Aorta (tissue), 5 donors: ENCODE measurements at regions not wholly inside any gene's neighbourhood (a gene's known extent, or its start where the extent isn't known, plus 50 kb on each side); places are given as distances from the start of the nearest gene placed in this dataset.

Experiments
- ATAC-seq: fragments of 200-7000 bp; cut with Tn5 transposase; one replicate; pipeline ENCODE4 v1.9.1; 2022; ENCODE audit warnings: moderate library complexity; ENCODE audit not compliant: low FRiP score
- DNase-seq, 2 donors: peaks; one replicate each; pipeline ENCODE4 v3.0.0-alpha.2; 2020
- H3K27ac ChIP-seq, 2 donors: one replicate each; pipeline ENCODE4 v1.5.1; 2013; ENCODE audit warnings: low read length in 2 of 2, mild to moderate bottlenecking in 2 of 2, moderate library complexity in 2 of 2, control low read depth in 1 of 2, inconsistent platforms in 1 of 2, low read depth in 1 of 2
- H3K27me3 ChIP-seq, 2 donors: one replicate each; pipeline ENCODE4 v1.6.1; 2013; ENCODE audit warnings: control low read depth in 1 of 2, low read length in 1 of 2, mild to moderate bottlenecking in 1 of 2, moderate library complexity in 1 of 2; ENCODE audit not compliant: insufficient read depth in 2 of 2, control insufficient read depth in 1 of 2
- H3K36me3 ChIP-seq, 2 donors: one replicate each; pipeline ENCODE4 v1.6.1; 2013; ENCODE audit warnings: control low read depth in 1 of 2, low read length in 1 of 2, mild to moderate bottlenecking in 1 of 2; ENCODE audit not compliant: insufficient read depth in 2 of 2, control insufficient read depth in 1 of 2
- H3K4me1 ChIP-seq, 2 donors: one replicate each; pipeline ENCODE4 v1.6.1; 2013; ENCODE audit warnings: low read length in 2 of 2, control low read depth in 1 of 2, mild to moderate bottlenecking in 1 of 2, moderate library complexity in 1 of 2; ENCODE audit not compliant: insufficient read depth in 2 of 2, control insufficient read depth in 1 of 2
- H3K4me3 ChIP-seq, 2 donors: one replicate each; pipeline ENCODE4 v1.5.1; 2013; ENCODE audit warnings: low read length in 2 of 2, control low read depth in 1 of 2, mild to moderate bottlenecking in 1 of 2
- H3K9me3 ChIP-seq: one replicate; pipeline ENCODE4 v1.6.1; 2013; ENCODE audit warnings: mild to moderate bottlenecking, low read length; ENCODE audit not compliant: control insufficient read depth
- WGBS, 2 donors: extraction: QIAGEN DNeasy Blood & Tissue Kit; methylation state at CpG; one replicate each; pipeline ENCODE4 v1.1.7; 2013; 5-methylcytosine and 5-hydroxymethylcytosine counted together
- intact Hi-C, 2 donors: fragments of 100-400 bp; cut with DNase I; formaldehyde crosslinking; loops; one replicate each; pipeline versions ENCODE4 v1.14.2 to v1.15.0; 2022
- donor health status: healthy with polysubstance abuse.
- donor health status: Bipolar disorder and iron deficiency.
- donor health status: DM: no; HTN: no; CAD: no.
- donor health status: DM: no; HTN: no; CAD: no.
- donor health status: DM: yes; HTN: yes; CAD: no.

DNA sequence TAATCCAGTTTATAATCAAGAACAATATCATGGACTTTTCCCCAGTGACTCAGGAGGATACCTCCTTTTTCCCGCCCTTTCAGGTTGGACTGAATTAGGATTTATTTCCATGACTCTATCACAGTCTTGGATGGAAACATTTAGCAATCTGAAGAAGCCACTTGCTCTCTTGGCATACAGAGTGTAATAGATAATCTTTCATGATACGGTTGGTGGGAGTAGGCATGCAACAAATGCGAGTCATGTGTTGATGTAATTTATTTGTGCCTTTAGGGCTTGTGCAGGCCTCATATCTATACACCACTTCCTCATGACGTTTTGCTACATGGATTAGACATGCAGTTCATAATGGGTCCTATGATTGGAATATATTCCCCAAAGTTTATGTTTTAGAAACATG is 54.2 kb upstream of the MCTP2 start:
- Histone ChIP-seq H3K4me3 (no peak overlapping the region), H3K4me1 (no peaks in the 10 kb centered on the region), H3K27ac (no peak overlapping the region), H3K27me3 (no peaks in the 10 kb centered on the region), H3K36me3 (no peaks in the 10 kb centered on the region), H3K9me3 (peaks cover 2% of the 10 kb centered on the region)
- intact Hi-C loops: no loop called here
- no peak for DNase-seq
- ATAC-seq: no peak
- 63 to 67% methylated on average over 4 of the region's 4 CpGs for WGBS, 2 donors

- WGBS, 2 donors: 54 to 68% methylated on average over 1 of the region's 1 CpG
- ATAC-seq (no peak), DNase-seq (no peak)
- H3K36me3 ChIP-seq: no peaks in the 10 kb centered on the region
- peaks cover 2% of the 10 kb centered on the region for H3K9me3 ChIP-seq
- H3K4me1 ChIP-seq: no peaks in the 10 kb centered on the region
- no peak overlapping the region for H3K27ac ChIP-seq
- intact Hi-C loops: no loop called here
- no peak overlapping the region for H3K4me3 ChIP-seq
- no peaks in the 10 kb centered on the region for H3K27me3 ChIP-seq
Observed at GRCh38 chr15:94175420-94175819, 55.9 kb upstream of the MCTP2 start.

- Histone ChIP-seq H3K27me3 (no peaks in the 10 kb centered on the region), H3K27ac (no peak overlapping the region), H3K4me3 (no peak overlapping the region), H3K36me3 (no peaks in the 10 kb centered on the region), H3K9me3 (peaks cover 2% of the 10 kb centered on the region), H3K4me1 (no peaks in the 10 kb centered on the region)
- ATAC-seq (no peak), DNase-seq (no peak)
- intact Hi-C loops: no loop called here
Observed at GRCh38 chr15:94174399-94174802, 57.0 kb upstream of the MCTP2 start.

DNA sequence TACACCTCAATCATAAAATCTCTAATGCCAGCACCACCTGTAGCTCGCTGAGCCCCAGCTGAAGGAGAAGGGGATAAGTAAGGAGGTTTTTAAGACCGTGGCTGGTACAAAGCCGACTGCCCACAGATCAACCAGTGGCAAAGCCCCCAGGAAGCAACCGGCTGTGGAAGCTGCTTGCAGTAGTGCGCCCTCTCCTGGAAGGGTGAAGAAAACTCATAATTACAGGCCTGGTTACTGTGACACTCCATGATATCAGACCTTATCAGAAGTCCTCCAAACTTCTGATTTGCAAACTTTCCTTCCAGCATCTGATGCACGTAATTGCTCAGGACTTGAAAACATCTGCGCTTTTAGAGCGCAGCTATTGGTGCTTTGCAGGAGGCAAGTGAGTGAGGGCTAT is 63.1 kb upstream of the MCTP2 start:
- intact Hi-C loops: no loop called here
- H3K27ac ChIP-seq: no peak overlapping the region
- H3K9me3 ChIP-seq: no peaks in the 10 kb centered on the region
- H3K4me3 ChIP-seq: no peak overlapping the region
- no peak for DNase-seq
- ATAC-seq: no peak
- no peaks in the 10 kb centered on the region for H3K4me1 ChIP-seq
- no peaks in the 10 kb centered on the region for H3K27me3 ChIP-seq
- 86 to 89% methylated on average over 8 of the region's 8 CpGs for WGBS, 2 donors
- no peaks in the 10 kb centered on the region for H3K36me3 ChIP-seq

DNA sequence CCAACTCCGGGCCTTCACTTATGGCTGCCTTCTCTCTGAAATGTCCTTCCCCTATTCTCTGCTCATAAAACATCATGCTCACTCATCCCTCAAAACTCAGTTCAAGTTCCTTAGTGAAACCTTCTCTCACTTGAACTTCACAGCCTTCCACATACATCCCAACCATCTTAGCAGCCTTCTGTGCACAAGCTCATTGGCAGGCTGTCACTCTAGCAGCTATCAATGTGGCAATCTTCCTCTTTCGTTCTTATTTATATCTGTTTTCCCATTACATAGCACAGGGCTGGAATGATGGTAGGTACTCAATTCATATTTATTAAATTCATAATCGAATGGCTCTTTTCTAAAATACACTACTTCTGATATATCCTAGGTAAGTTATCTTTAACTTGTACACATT is 66.4 kb upstream of the MCTP2 start:
- H3K4me3 ChIP-seq: no peak overlapping the region
- DNase-seq (no peak), ATAC-seq (no peak)
- no peaks in the 10 kb centered on the region for H3K36me3 ChIP-seq
- intact Hi-C loops: loop anchor here in 1 of 2 donors (2.0 kb wide), 1 partner anchor 160 kb away; no protein-coding TSS in a partner anchor
- H3K27ac ChIP-seq: no peak overlapping the region
- H3K27me3 ChIP-seq: no peaks in the 10 kb centered on the region
- H3K9me3 ChIP-seq: no peaks in the 10 kb centered on the region
- no peaks in the 10 kb centered on the region for H3K4me1 ChIP-seq
- 76 to 78% methylated on average over 3 of the region's 3 CpGs for WGBS, 2 donors

- no peaks in the 10 kb centered on the region for H3K27me3 ChIP-seq
- no peak overlapping the region for H3K4me3 ChIP-seq
- intact Hi-C loops: loop anchor here in 1 of 2 donors (2.0 kb wide), 1 partner anchor 160 kb away; no protein-coding TSS in a partner anchor
- 48 to 49% methylated on average over 10 of the region's 10 CpGs for WGBS, 2 donors
- no peaks in the 10 kb centered on the region for H3K4me1 ChIP-seq
- H3K9me3 ChIP-seq: no peaks in the 10 kb centered on the region
- H3K27ac ChIP-seq: no peak overlapping the region
- DNase-seq (no peak), ATAC-seq (peak; percentile 71)
- no peaks in the 10 kb centered on the region for H3K36me3 ChIP-seq
Observed at GRCh38 chr15:94164202-94164807, 67.1 kb upstream of the MCTP2 start.

- 88 to 89% methylated on average over 5 of the region's 5 CpGs for WGBS, 2 donors
- H3K36me3 ChIP-seq: no peaks in the 10 kb centered on the region
- H3K27ac ChIP-seq: no peak overlapping the region
- no peak for ATAC-seq
- intact Hi-C loops: no loop called here
- no peaks in the 10 kb centered on the region for H3K27me3 ChIP-seq
- H3K4me1 ChIP-seq: no peaks in the 10 kb centered on the region
- no peak for DNase-seq
- H3K9me3 ChIP-seq: no peaks in the 10 kb centered on the region
- H3K4me3 ChIP-seq: no peak overlapping the region
Observed at GRCh38 chr15:94162939-94163338, 68.4 kb upstream of the MCTP2 start.

- ATAC-seq (no peak), DNase-seq (no peak)
- H3K9me3 ChIP-seq: no peaks in the 10 kb centered on the region
- WGBS, 2 donors: 84 to 91% methylated on average over 3 of the region's 3 CpGs
- no peaks in the 10 kb centered on the region for H3K27me3 ChIP-seq
- H3K36me3 ChIP-seq: no peaks in the 10 kb centered on the region
- intact Hi-C loops: no loop called here
- H3K27ac ChIP-seq: no peak overlapping the region
- no peak overlapping the region for H3K4me3 ChIP-seq
- H3K4me1 ChIP-seq: no peaks in the 10 kb centered on the region
Observed at GRCh38 chr15:94154255-94154654, 77.1 kb upstream of the MCTP2 start.

DNA sequence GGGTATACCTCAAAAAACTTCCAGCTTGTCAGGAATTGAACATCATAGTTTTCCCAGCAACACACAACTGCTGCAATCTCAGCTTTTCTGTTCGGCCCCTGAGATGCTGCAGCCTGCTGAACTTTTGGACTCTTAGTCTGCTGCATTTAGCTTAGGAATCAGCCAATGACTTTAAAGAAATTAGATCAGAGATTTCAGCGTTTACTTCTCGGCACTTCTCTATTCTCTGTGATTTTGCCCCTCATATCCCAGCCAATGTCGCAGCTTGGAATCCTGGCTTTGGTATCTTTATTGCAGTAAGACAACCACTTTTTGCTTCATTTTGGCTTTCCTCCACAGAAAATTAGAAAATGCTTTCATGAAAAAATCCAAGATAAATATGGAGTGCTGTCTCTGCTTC is 86.3 kb upstream of the MCTP2 start:
- intact Hi-C loops: no loop called here
- ATAC-seq (no peak), DNase-seq (no peak)
- H3K27me3 ChIP-seq: no peaks in the 10 kb centered on the region
- no peaks in the 10 kb centered on the region for H3K9me3 ChIP-seq
- H3K27ac ChIP-seq: no peak overlapping the region
- no peaks in the 10 kb centered on the region for H3K36me3 ChIP-seq
- H3K4me1 ChIP-seq: no peaks in the 10 kb centered on the region
- H3K4me3 ChIP-seq: no peak overlapping the region
- WGBS, 2 donors: 69 to 74% methylated on average over 4 of the region's 4 CpGs
